Transverse colon (tissue), 4 donors: ENCODE measurements at regions not wholly inside any gene's neighbourhood (a gene's known extent, or its start where the extent isn't known, plus 50 kb on each side); places are given as distances from the start of the nearest gene placed in this dataset.

Experiments used
- CTCF ChIP-seq, 5 experiments: fragments of 200-600 bp in 3 of 5; fragments of 450-650 bp in 2 of 5; sonication (generic) in 3 of 5; IDR thresholded peaks; 1 replicate in 2 of 5; 2 replicates in 3 of 5; pipeline ENCODE4 v1.5.1; 2016 to 2017; ENCODE audit warnings: antibody characterized with exemption in 5 of 5, inconsistent platforms in 3 of 5, mild to moderate bottlenecking in 2 of 5, moderate library complexity in 1 of 5
- POLR2A ChIP-seq: fragments of 450-650 bp; IDR thresholded peaks from one replicate; pipeline ENCODE4 v1.6.1; 2016; ENCODE audit warnings: antibody characterized with exemption, mild to moderate bottlenecking, moderate library complexity
- POLR2AphosphoS5 ChIP-seq, 3 donors: sonication (generic); formaldehyde crosslinking; IDR thresholded peaks; one replicate each; pipeline ENCODE4 v1.6.1; 2016; ENCODE audit warnings: antibody characterized with exemption in 3 of 3

- TF ChIP-seq CTCF (IDR thresholded peaks at IDR 0.05) (no peak), POLR2AphosphoS5 (IDR thresholded peaks at IDR 0.05) (no peak), POLR2A (no peak)
These were observed 516.9 kb downstream of the TBC1D22A start for GRCh38 chr22:47279337-47279736.
